MM.1S (cell line): ENCODE measurements at regions not wholly inside any gene's neighbourhood (a gene's known extent, or its start where the extent isn't known, plus 50 kb on each side); places are given as distances from the start of the nearest gene placed in this dataset.

ENCODE experiments used
- EZH2 ChIP-seq: fragments of 300-600 bp; sonication (generic); optimal IDR thresholded peaks from 2 replicates; pipeline ENCODE3; 2017; ENCODE audit warnings: low read depth, mild to moderate bottlenecking, antibody characterized with exemption, low read length, mixed read lengths
- TF ChIP-seq, protein P1 (sequence below): fragments of 300-600 bp; sonication (generic); IDR thresholded peaks from 2 replicates; pipeline ENCODE4 v1.5.1; 2016; ENCODE audit warnings: antibody characterized with exemption, low read length, mixed read lengths

DNA sequence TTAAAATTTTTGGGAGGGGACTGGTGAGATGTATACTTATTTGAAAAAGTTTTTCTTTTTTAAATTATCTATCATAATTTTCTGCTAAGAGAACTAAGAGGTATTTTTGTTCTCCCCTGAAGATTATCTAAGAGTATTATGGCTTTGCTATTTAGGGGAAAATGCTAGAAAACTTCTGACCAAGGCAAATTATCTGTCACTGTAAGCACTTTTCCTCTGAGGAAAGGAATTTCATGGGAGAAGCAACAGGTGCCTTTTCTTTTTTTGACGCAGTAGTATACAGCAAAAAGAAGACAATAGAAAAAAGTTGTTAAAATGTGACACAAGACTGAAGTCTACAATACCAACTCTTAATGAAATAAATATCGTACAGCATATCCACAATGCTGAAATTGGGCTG, 201.6 kb upstream of the NANOGP8 start:
- TF ChIP-seq, protein P1, sequence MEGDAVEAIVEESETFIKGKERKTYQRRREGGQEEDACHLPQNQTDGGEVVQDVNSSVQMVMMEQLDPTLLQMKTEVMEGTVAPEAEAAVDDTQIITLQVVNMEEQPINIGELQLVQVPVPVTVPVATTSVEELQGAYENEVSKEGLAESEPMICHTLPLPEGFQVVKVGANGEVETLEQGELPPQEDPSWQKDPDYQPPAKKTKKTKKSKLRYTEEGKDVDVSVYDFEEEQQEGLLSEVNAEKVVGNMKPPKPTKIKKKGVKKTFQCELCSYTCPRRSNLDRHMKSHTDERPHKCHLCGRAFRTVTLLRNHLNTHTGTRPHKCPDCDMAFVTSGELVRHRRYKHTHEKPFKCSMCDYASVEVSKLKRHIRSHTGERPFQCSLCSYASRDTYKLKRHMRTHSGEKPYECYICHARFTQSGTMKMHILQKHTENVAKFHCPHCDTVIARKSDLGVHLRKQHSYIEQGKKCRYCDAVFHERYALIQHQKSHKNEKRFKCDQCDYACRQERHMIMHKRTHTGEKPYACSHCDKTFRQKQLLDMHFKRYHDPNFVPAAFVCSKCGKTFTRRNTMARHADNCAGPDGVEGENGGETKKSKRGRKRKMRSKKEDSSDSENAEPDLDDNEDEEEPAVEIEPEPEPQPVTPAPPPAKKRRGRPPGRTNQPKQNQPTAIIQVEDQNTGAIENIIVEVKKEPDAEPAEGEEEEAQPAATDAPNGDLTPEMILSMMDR: no peak
- no peak for TF ChIP-seq EZH2
